Right atrium auricular region (tissue), 2 donors: ENCODE measurements at regions not wholly inside any gene's neighbourhood (a gene's known extent, or its start where the extent isn't known, plus 50 kb on each side); places are given as distances from the start of the nearest gene placed in this dataset.

Experiments
- DNase-seq: peaks from one replicate; pipeline ENCODE4 v3.0.0-alpha.2; 2019; ENCODE audit warnings: low spot score
- H3K27ac ChIP-seq, 2 donors: fragments of 200-600 bp; sonication (generic); 1 replicate in 1 of 2; 2 replicates in 1 of 2; pipeline ENCODE4 v1.5.1; 2016 to 2019
- H3K27me3 ChIP-seq, 2 donors: fragments of 200-600 bp; sonication (generic); one replicate each; pipeline versions ENCODE4 v1.5.1 to v1.6.0; 2017 to 2019
- H3K36me3 ChIP-seq: fragments of 200-600 bp; sonication (generic); one replicate; pipeline ENCODE4 v1.5.1; 2016
- H3K4me1 ChIP-seq, 2 donors: fragments of 200-600 bp; sonication (generic); one replicate each; pipeline versions ENCODE4 v1.5.1 to v1.6.0; 2017 to 2019
- H3K4me3 ChIP-seq, 2 donors: fragments of 200-600 bp; sonication (generic); 1 replicate in 1 of 2; 2 replicates in 1 of 2; pipeline ENCODE4 v1.5.1; 2017 to 2019; ENCODE audit warnings: mild to moderate bottlenecking in 1 of 2, moderate library complexity in 1 of 2
- H3K9me3 ChIP-seq, 2 donors: fragments of 200-600 bp; sonication (generic); one replicate each; pipeline ENCODE4 v1.5.1; 2019
- TF ChIP-seq, protein P1 (sequence below), 2 donors: fragments of 200-600 bp; sonication (generic); IDR thresholded peaks; one replicate each; pipeline ENCODE4 v1.5.1; 2019; ENCODE audit warnings: antibody characterized with exemption in 2 of 2

GRCh38 chr13:19061278-19061677 lies 120.3 kb downstream of the TUBA3C start:
- TF ChIP-seq, protein P1, sequence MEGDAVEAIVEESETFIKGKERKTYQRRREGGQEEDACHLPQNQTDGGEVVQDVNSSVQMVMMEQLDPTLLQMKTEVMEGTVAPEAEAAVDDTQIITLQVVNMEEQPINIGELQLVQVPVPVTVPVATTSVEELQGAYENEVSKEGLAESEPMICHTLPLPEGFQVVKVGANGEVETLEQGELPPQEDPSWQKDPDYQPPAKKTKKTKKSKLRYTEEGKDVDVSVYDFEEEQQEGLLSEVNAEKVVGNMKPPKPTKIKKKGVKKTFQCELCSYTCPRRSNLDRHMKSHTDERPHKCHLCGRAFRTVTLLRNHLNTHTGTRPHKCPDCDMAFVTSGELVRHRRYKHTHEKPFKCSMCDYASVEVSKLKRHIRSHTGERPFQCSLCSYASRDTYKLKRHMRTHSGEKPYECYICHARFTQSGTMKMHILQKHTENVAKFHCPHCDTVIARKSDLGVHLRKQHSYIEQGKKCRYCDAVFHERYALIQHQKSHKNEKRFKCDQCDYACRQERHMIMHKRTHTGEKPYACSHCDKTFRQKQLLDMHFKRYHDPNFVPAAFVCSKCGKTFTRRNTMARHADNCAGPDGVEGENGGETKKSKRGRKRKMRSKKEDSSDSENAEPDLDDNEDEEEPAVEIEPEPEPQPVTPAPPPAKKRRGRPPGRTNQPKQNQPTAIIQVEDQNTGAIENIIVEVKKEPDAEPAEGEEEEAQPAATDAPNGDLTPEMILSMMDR (IDR thresholded peaks at IDR 0.05): no peak
- DNase-seq: no peak
- Histone ChIP-seq H3K27ac (no peak overlapping the region), H3K36me3 (no peaks in the 10 kb centered on the region), H3K9me3 (peaks cover 0 to 6% of the 10 kb centered on the region in 2 donors), H3K4me1 (no peaks in the 10 kb centered on the region), H3K4me3 (no peak overlapping the region), H3K27me3 (no peaks in the 10 kb centered on the region)

- H3K4me3 ChIP-seq: no peak overlapping the region
- TF ChIP-seq, protein P1 (IDR thresholded peaks at IDR 0.05): no peak
- no peaks in the 10 kb centered on the region for H3K27me3 ChIP-seq
- no peak for DNase-seq
- no peaks in the 10 kb centered on the region for H3K4me1 ChIP-seq
- H3K27ac ChIP-seq: no peak overlapping the region
- H3K36me3 ChIP-seq: no peaks in the 10 kb centered on the region
- peaks cover 0 to 6% of the 10 kb centered on the region in 2 donors for H3K9me3 ChIP-seq
Measured at GRCh38 chr13:19060311-19061002, 121.2 kb downstream of the TUBA3C start.

DNA sequence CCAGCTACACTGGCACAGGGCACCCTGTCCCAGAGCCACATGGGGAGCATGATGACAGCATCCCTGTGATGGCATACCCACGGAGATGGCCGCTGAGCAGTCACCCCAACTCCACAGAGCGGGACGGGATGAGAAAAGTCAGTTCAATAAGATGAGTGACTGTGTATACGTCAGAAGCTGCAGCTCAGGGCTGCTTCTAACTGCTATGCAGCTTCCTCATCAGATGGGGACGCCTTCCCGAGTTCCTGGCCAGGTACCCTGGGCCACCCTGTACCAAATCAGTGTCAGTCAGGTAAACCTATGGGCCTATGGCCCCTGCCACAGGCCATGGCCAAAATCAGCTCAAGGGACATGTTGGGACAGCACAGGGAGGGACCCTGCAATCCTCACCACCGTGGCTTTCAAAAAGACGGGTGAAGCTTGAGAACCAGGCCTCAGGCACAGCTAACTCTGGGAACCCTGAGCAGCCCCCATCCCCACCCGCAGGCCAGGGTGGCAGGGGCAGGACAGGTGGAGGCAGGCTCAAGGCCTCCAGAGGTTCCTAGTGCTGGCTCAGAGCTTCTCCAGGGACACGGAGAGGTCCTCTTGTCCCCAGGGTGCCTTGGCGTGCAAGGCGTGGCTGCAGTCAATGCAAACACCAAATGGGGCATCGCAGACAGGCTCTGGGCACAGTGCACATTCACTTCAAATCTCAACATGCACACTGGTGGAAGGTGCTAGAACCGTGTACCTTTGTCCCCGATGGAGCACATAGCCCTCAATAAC lies 122.4 kb downstream of the TUBA3C start:
- no peaks in the 10 kb centered on the region for H3K27me3 ChIP-seq
- H3K9me3 ChIP-seq: peaks cover 0 to 4% of the 10 kb centered on the region in 2 donors
- no peaks in the 10 kb centered on the region for H3K36me3 ChIP-seq
- no peak overlapping the region for H3K4me3 ChIP-seq
- no peaks in the 10 kb centered on the region for H3K4me1 ChIP-seq
- DNase-seq: no peak
- H3K27ac ChIP-seq: no peak overlapping the region
- TF ChIP-seq, protein P1 (IDR thresholded peaks at IDR 0.05): no peak

DNA sequence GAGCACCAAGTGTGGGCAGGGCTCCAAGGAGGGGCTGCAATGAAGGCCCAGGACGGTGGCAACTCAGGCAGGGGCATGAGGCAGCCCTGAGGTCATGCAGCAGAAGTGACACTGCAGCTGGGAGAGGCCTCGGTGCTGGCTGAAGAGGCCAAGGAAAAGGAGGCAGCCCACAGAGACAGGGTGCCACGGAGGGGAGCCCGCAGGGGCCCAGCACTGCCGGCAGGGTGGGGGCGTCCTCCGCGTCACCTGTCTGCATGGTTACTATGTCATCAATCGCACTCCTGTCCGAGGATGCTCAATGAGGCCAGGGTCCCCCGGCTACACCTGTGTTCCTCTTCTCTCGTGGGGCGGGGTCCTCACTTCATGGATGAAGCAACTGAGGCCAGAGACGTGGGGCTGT lies 123.1 kb downstream of the TUBA3C start:
- Histone ChIP-seq H3K4me3 (no peak overlapping the region), H3K36me3 (no peaks in the 10 kb centered on the region), H3K9me3 (no peaks in the 10 kb centered on the region), H3K27me3 (no peaks in the 10 kb centered on the region), H3K27ac (no peak overlapping the region), H3K4me1 (no peaks in the 10 kb centered on the region)
- TF ChIP-seq, protein P1 (IDR thresholded peaks at IDR 0.05): no peak
- no peak for DNase-seq

DNA sequence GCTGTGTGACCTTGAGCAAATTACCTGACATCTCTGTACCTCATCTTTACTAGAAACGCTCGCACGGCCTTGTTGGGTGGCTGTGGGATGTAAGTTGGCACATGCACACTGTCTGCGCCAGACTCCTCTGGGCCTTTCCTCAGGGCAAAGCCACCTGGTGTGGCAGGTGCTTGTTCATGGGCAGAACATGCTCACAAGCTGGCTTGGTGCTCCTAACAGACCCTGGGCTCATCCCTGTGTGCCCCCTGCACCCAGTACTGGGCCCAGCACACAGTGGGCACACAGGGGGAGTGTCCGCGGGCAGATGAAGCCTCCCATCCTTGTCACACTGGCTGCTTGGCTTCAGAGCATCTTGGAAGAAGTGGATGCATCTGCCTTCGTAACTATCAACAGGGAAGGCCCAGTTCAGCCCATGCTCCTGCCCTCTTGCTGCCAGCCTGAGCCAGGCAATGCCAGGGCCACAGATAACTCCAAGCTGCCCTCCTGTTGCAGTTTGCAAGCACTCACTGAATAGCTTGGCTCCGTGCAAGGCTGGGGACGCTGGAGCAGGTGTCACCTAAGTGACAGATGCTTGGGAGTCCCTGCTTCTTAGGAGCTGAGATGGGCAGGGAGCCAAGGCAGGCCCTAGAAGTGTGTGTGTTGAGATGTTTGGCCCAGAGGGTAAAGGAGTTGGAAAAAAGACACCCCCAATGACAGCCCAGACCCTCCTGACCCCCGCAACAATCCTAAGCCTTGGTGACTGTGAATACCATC lies 123.9 kb downstream of the TUBA3C start:
- Histone ChIP-seq H3K4me3 (no peak overlapping the region), H3K27ac (no peak overlapping the region), H3K4me1 (no peaks in the 10 kb centered on the region), H3K36me3 (no peaks in the 10 kb centered on the region), H3K27me3 (no peaks in the 10 kb centered on the region), H3K9me3 (no peaks in the 10 kb centered on the region)
- TF ChIP-seq, protein P1 (IDR thresholded peaks at IDR 0.05): no peak
- no peak for DNase-seq
